RPMI8226 (cell line): ENCODE measurements at regions not wholly inside any gene's neighbourhood (a gene's known extent, or its start where the extent isn't known, plus 50 kb on each side); places are given as distances from the start of the nearest gene placed in this dataset.

Experiments used
- DNase-seq: peaks from one replicate; pipeline ENCODE4 v3.0.0-alpha.2; 2015

DNA sequence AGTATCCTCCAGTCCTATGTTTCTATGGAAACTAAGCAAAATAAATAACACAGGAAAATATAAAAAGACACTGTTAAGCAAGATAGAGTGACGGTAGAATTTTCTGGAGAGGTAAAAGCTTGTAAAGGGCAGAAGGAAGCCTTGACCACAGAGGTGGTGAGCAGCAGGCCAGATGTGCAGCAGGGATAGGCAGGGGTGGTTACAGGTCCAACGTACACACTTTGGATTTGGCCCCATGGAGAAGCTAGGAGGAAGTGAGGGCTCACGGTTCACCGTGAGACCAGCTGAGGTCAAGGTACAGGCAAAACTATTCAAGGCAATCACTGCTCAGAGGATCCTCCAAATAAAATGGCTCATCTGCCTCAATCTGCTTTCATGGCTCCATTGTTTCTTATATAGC lies 242.8 kb downstream of the B3GLCT start:
- no peak for DNase-seq

DNA sequence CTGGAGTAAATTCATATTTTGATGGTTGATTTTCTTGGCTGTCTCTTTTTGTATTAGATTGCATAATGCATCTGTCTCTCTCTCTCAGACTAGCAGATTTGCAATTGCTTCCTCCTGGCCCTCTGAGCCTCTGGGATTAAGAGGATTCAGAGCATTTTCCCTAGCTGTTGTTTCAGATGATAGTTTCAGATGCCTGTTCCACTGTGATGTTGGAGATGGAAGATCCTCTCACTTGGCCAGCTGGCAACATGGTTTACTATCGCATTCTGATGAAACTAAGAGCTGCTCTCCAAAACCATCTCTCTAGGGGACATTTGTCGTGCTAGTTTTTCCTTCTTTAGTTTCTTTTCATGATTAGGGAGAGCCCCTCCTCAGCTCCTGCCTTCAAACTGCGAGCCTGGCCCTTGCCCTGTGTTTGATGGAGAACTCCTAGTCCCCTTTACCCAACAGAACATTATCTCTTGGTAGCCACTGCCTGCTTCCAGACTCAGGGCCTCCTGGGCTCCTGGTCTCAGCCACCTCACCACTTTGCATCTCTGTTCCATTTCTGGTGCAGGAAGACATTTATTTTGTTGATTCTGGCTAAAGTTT lies 244.6 kb downstream of the B3GLCT start:
- no peak for DNase-seq

DNA sequence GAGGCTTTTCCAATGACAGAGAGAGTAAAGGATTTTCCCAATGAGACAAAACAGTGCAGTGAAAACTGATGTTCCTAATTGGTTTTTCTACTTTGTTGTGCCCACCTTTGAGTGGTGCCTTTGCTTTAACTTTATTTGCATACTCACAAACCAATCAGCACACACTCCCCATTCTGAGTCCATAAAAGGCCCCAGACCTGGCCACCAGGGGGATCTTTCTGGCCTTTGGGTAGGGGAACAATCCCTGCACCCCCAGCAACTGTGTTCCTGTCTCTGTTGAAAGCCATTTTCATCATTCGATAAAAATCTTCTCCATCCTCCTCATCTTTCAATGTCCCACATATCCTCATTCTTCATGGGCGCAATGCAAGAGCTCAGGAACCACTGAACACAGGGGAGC lies 252.8 kb downstream of the B3GLCT start:
- DNase-seq: no peak

DNA sequence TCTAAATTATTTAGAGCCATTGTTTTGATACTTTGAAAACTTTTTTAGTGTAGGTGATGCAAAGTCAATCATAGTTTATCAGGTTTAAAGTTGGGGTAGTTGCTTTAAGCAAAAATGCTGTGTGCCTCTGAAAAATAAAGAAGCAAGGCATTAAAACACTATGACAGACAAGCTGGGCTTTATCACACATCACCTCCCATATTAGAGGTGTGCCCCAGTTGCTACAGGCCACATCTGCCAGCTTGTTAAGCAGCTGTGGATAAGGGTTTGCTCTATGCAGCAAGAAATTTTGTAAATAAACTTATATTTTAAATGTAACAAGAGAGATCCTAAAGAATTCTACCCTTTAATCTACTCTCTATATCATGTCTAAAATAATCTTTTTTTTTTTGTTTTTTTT lies 255.8 kb downstream of the B3GLCT start:
- DNase-seq: no peak

DNA sequence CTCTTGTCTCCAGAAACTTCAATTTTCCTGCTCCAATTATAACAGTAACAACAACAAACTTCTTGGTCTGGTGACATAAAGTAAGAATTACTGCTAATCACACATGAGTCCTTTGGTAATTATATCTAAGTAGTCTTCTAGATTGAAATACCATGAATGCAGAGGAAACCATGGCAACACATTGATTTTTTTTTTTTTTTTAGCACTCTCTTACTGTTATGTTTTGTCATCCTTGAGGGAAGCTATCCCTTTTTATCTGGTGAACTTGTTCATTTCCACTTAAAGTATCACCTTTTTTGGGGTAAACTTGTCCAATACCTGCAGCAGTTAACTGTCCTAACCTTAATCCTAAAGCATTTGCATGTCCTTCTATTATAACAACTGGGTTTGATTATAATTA lies 256.3 kb downstream of the B3GLCT start:
- DNase-seq: no peak

DNA sequence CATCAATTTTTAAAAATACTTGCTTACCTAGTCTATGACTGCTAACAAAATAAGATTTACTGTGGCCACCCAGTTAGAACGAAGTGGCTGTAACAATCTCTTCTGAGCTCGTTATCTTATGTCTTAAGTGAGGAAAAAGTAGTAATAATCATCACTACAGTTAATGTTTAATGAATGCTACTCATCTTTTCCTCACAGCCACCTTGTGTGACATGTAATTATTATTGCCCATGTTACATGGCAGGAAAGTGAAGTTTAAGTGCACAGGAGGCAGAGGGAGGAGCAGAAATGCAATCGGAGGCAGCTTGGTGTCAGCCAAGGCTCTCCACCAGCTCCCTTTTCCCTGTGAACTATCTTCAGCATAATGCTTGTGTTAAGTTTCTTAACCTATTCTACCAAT lies 260.3 kb downstream of the B3GLCT start:
- DNase-seq: no peak

DNA sequence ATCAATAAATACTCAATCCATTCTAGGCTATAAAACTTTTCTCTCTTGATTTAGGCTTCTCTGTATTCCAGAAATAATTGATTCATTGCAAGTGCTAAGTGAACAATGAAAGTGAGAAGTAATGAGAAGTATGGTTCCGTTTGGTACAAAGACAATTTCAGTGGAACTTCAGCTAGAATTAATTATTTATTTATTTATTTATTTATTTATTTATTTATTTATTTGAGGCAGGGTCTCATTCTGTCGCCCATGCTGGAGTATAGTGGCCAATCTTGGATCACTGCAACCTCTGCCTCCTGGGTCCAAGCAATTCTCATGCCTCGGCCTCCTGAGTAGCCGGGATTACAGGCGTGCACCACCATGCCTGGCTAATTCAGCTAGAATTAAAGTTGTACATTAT lies 262.1 kb downstream of the B3GLCT start:
- DNase-seq: no peak

DNA sequence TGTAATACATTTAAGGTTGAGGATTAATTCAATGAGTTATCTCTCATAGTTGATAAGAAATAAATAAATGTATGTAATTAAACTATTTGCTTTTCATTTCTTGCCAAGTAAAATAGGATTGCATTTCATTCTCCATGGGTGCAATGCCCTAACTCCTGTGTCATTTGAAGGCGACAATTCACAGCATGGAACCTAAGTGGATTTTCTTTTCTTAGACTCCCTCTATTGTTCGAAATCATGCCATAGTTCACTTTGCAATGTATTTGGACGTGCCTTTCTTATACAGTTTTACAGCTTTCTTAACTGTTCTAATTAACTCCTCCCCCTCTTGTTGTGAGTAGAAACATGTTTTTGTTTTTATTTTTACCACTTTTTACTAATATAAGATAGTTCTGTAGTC lies 263.0 kb downstream of the B3GLCT start:
- no peak for DNase-seq

DNA sequence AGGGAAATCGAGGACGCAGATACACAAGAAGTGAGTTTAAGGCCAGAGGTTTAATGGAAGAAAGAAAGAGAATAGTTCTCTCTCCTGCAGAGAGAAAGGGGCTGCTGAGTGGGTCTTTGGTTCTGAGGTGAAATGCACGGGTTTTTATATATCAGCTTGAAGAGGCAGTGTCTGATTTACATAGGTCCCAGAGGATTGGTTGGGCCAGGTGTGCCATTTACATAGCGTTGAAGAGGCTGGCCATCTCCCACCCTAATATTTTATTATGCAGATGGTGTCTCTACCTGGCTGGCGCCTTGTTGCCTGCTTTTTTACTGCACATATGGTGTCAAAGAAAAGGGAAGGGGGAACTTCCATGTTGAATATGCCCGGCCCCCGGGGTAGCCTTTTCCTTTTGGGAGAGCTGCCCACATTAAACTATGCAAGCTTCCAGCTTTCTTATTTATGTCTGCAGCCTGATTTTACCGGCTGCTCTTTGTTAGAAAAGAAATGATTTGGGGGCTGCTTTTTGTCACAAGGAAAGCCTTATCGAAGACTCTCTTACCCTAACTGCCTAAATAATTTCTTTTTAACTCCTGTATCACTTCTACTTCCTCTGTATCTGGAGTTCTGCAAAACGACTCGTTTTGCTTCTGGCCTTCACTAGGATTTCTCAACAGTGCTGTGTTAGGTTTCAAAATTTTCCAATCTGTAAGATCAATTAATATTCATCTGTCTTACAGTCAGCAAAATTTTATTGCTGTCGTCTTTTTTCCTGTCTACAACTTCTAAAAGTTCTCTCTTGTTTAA lies 268.5 kb downstream of the B3GLCT start:
- DNase-seq: no peak

DNA sequence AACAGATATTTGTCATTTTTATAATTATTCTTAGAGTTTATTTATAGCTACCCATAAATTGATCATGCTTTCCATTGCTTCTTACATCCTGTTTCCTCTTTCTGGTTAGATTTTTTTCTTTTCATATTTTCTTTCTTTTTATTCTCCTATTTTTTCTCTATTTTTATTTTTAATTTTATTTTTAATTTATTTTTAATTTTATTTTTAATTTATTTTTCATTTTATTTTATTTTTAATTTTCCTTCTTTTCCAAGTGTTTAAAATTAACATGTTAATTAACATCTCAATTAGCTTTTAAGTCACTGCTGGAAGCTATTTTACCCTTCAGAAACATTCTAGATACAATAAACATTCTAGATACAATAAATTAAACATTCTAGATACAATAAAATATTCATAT lies 269.6 kb downstream of the B3GLCT start:
- no peak for DNase-seq

DNA sequence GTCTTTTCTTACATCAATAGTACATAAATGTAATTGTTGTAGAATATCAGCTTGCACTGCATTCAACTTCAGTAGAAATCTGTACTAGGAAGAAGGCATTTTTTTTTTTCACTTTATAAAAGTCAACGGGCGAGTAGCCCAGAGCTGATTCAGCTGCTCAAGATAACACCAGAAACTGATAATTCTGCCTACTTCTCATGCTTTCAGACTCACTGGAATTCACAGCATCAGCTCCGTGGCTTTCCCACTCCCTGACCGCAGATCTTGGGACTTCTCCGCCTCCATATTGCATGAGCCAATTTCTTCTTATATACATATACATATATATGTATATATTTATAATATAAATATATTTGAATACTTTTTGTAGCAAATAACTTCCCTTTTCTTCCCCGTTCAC lies 263.1 kb upstream of the RXFP2 start:
- no peak for DNase-seq

DNA sequence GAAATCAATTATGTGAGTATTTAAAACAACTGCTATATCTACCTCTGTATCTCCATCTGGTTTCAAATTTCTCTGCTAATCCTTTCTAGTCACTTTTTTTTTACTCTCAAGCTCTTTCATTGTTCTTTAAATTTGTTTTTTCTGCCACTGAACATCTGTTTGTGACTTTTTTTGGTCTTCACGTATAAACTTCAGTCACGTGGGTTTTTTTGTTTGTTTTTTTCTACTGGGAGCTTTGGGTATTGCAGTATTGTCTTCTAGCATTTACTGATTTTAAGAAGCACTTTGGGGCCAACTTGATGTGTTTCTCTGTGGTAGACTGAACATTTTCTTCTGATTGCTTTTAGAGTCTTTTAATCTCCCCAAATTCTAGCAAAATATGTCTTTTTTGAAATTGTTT lies 262.6 kb upstream of the RXFP2 start:
- no peak for DNase-seq

DNA sequence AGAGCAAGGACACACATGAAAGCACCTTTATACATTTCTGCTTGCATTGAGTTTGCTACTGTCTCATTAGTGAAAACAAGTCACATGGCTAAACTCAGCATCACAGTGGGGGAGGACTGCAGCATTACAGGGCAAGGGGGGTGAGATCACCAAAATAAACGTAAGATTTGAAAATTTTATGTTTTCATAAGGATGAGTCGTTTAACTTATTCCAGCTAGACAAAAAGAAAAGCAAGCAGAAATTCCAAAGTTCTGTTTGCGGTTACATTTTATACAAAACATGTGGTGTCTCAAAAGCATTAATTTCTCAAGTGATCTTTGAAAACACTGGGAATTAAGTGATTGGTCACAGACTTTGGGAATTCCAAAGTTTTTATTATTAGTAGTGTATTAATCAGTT lies 261.4 kb upstream of the RXFP2 start:
- DNase-seq: no peak

DNA sequence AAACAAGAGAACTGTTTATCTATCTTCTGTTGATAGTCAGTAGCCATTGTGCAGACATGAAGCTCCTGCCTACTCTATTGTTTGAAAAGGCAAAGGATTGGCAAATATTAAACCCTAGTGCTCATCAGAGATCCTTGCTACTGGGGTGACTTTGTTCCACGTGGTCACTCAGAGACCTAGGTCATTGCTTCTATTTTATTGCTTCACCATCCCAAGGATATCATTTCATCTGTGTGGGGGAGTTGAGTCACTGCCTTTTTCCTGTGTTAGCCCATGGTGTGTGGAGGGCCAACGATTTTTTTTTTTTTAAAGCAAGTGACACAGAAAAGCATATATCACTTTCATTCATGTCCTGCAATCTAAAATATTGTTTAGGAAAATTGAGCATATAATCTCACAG lies 254.1 kb upstream of the RXFP2 start:
- DNase-seq: no peak

DNA sequence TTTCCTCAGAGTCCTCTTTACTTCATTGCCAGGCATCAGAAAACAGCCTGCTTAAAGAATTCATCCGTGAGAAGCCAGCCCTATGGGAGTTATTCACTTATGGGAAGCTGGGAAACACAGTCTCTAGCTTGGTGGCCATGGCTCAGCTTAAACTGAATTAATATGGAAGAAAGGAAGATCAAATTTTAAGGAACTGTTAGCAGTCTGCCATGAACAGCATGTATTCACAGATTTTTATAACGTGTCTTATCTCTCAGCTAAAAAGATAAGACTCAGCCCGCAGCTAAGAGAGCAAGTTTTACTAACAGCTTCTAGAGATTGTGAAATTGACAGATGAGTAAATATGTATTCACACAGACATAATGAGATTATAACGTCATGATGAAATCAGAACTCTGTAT lies 253.7 kb upstream of the RXFP2 start:
- no peak for DNase-seq

DNA sequence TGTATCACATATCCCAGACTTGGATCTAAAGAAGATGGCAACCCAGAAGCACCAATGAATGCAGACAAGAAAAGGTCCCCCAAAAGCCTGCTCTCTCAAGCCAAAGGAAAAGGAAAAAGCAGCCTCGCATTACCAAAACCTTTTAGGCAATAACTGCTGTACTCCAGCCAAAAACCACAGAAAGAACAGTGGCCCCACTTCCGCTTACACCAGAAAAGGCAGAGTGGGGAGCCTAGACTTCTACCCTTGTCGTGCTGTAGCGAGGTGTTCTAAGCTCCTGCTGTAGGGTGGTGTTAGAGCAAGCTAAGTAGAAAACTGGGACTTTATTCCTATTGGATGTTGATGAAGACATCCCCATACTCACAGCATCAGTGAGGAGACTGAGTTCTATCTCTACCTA lies 244.0 kb upstream of the RXFP2 start:
- DNase-seq: no peak

DNA sequence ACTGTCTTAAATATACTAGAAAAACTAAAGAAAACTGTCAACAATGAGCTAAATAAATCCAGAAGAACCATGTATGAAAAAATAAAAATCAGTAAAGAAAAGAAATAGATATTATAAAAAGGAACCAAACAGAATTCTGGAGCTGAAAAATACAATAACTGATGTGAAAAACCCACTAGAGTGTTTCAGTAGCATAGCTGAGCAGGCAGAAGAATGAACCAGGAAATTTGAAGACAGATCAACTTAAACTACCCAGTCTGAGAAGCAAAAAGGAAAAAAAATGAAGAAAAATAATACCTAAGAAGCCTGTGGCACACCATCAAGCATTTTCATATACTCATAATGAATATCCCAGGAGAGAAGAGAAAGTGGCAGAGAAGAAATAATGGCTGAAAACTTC lies 240.1 kb upstream of the RXFP2 start:
- DNase-seq: no peak

DNA sequence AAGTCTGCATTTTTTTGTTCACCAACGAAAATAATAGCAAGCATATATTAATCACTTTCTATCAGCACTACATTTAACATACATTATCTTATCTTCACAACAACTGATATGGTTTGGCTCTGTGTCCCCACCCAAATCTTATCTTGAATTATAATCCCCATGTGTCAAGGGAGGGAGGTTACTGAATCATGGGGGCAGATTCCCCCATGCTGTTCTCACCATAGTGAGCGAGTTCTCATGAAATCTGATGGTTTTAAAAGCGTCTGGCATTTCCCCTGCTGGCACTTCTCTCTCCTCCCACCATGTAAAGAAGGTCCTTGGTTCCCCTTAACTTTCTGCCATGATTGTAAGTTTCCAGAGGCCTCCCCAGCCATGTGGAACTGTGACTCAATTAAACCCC lies 235.7 kb upstream of the RXFP2 start:
- no peak for DNase-seq

DNA sequence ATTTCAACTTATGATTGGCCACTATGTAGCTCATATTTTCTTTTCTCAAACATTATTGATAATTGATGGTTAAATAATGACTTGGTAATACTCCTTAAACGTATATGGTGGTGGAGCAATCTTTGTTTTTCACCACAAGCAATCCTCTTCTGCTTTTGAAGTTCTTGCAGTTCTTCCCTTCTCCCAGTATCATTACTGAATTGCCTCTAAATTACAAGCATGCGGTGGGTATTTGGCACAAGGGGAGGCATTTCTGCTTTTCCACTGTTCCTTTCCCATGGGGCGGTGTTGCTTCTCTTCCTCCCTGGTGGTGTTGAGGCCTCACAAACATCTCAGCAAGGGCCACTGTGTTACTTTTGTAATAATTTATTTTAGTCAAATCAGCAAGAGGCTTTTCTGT lies 234.4 kb upstream of the RXFP2 start:
- no peak for DNase-seq

DNA sequence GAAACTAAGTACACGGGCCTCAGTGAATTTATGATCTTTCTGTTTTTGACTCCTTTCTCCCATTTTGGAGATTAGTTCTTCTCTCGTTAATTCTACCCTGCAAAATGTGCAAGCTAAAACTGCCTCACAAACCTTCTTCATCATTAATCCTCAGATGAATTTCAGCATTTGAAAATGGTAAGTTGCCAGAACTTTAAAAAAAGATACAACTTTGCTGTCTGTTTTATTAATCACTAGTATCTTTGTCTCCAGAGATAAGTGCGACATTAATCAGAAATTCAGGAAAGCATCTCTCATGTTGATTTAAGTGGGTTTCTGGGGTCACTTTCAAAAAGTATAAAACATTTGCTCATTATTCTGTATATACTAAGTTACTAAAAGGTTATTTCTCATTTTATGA lies 227.0 kb upstream of the RXFP2 start:
- DNase-seq: no peak

DNA sequence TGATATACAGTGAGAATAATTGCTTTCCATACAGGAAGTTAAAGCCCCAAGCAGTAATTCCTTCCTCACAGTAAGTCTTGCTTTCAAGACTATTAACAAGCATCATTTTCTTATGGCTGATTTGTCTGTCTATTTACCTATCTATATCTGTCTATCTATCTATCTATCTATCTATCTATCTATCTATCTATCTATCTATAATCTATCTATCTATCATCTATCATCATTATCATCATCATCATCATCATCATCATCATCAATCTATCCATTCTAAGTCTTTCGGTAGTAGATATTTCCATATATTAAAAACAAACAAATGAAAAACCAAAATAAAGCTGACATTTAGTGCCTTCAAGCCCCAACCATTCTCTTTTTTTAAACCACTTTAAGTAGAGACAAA lies 224.4 kb upstream of the RXFP2 start:
- DNase-seq: no peak

DNA sequence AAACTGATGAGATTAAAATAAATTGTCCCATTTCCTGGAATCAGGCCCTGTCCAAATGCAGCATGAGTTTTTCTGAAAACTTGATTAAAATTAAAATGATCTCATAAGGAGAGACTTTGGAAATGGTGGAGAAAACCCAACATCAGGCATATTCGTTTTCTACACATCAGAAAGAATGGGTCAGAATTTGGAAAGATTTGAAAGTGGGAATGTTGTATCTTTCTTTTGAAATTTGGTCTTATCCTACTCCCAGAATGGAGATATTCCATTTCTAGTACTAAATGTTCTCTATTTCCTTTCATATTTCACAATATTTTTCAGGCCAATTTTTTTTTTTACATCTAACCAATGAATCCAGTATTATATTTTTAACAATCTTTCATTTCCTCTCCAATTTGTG lies 223.9 kb upstream of the RXFP2 start:
- DNase-seq: no peak

DNA sequence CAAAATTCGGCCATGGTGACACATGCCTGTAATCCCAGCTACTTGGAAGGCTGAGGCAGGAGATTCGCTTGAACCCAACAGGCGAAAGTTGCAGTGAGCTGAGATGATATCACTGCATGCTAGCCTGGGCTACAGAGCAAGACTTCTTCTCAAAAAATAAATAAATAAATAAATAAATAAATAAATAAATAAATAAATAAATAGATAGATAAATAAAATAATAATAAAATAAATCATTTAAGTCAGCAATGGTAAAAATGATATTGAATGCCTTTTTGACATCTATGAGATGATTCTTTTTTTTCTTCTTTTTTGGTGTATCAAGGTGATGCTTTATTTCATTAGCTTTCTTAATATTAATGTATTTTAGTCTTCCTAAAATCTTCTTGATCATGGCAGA lies 221.7 kb upstream of the RXFP2 start:
- no peak for DNase-seq

DNA sequence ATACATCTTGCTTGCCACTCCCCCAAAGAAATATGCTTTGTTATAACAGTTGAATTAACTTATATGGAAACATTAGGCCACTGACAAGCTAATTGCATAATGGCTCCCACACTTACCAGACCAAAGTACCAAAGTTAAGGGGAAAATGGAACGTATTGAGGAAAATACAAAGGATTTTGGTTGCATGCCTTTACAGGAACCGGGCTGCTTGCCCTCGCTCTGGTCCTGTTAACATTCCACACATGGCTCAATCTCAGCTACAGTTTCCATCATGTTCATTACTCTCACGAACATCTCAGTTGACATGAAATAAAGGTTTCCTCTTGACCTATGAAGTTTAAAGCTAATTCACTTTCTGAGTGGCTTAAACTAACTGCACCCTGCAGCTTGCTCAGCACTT lies 220.7 kb upstream of the RXFP2 start:
- no peak for DNase-seq

DNA sequence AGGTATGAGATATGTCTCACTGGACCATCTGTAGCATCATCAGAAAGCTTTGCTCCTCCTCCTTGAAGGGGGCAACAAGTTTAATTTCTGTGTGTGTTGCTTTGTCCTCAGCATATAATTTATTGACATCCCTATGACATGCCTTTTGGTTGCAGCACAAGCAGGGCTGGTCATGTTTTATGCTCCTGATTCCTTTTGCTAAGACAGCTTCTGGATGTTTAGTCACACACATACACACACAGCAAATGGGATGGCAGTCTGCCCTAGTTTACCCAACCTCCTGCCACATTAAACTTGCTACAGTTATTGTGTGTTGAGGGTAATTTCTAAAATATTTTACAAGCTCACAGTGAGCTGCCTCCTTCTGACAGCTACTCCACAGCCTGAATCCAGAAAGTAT lies 217.9 kb upstream of the RXFP2 start:
- DNase-seq: no peak
